Calu3 (cell line): ENCODE measurements at regions not wholly inside any gene's neighbourhood (a gene's known extent, or its start where the extent isn't known, plus 50 kb on each side); places are given as distances from the start of the nearest gene placed in this dataset.

Experiments used
- BruUV-seq: library from RNA; stranded (reverse); fragments of 400-500 nt; replicated peaks from 2 replicates; lab custom pipeline; 2021; lab: Mats Ljungman, UMichigan
- CTCF ChIA-PET: fragments of 300-600 bp; sonication (Branson Sonifier 250); formaldehyde crosslinking; loops from one replicate; lab custom pipeline; 2022; ENCODE audit warnings: antibody characterized with exemption; lab: Charles Lee
- DNase-seq: peaks from one replicate; pipeline ENCODE4 v3.0.0; 2022
- H3K27ac Mint-ChIP-seq: one replicate; pipeline ENCODE4 v1.8.0; 2022; ENCODE audit warnings: mixed read lengths; ENCODE audit not compliant: unreplicated experiment
- H3K27me3 Mint-ChIP-seq: one replicate; pipeline ENCODE4 v1.8.0; 2022; ENCODE audit warnings: mixed read lengths; ENCODE audit not compliant: unreplicated experiment
- H3K36me3 Mint-ChIP-seq: one replicate; pipeline ENCODE4 v1.8.0; 2022; ENCODE audit warnings: mild to moderate bottlenecking, moderate library complexity, mixed read lengths; ENCODE audit not compliant: insufficient read depth, unreplicated experiment
- H3K4me1 Mint-ChIP-seq: one replicate; pipeline ENCODE4 v1.8.0; 2022; ENCODE audit warnings: mild to moderate bottlenecking, low read depth, mixed read lengths; ENCODE audit not compliant: unreplicated experiment
- H3K4me3 Mint-ChIP-seq: one replicate; pipeline ENCODE4 v1.8.0; 2022; ENCODE audit warnings: mild to moderate bottlenecking, low read depth, moderate library complexity, mixed read lengths; ENCODE audit not compliant: unreplicated experiment
- H3K9me3 Mint-ChIP-seq: one replicate; pipeline ENCODE4 v1.8.0; 2022; ENCODE audit warnings: low read depth, mixed read lengths; ENCODE audit not compliant: unreplicated experiment
- CTCF ChIP-seq: fragments of 200-600 bp; IDR thresholded peaks from one replicate; pipeline ENCODE4 v1.8.0; 2022; ENCODE audit warnings: antibody characterized with exemption; ENCODE audit not compliant: unreplicated experiment
- intact Hi-C: fragments of 100-400 bp; cut with micrococcal nuclease; formaldehyde crosslinking; loops from one replicate; pipeline ENCODE4 v1.10.0; 2022; ENCODE audit not compliant: unreplicated experiment

DNA sequence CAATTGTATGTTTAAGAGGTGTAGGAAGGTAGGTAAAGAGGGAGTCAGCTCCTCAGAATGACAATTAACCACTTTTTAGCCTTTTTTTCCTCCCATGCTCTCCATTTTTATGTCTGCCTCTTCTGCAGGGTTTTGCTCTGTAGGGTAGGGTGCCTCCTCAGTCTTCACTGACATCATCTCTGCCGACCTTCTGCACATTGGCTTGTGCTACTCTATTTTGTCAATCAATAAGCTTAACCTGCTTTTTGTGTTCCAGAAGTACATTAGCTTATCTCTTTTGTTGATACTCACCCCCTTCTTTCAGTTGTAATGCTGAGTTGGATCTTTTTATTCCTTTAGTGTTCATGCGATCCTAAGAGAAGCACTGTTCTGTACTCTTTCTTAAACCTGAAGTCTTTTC, 323.2 kb downstream of the RDH14 start:
- Mint-ChIP-seq H3K36me3 (no peaks in the 10 kb centered on the region), H3K9me3 (no peaks in the 10 kb centered on the region), H3K27me3 (peaks cover 11% of the 10 kb centered on the region), H3K4me1 (peaks cover 22% of the 10 kb centered on the region), H3K4me3 (no peak overlapping the region), H3K27ac (no peak overlapping the region)
- intact Hi-C loops = no loop called here
- CTCF ChIA-PET = no interaction called here
- no TSS peak for BruUV-seq
- no peak for DNase-seq
- no peak for TF ChIP-seq CTCF

DNA sequence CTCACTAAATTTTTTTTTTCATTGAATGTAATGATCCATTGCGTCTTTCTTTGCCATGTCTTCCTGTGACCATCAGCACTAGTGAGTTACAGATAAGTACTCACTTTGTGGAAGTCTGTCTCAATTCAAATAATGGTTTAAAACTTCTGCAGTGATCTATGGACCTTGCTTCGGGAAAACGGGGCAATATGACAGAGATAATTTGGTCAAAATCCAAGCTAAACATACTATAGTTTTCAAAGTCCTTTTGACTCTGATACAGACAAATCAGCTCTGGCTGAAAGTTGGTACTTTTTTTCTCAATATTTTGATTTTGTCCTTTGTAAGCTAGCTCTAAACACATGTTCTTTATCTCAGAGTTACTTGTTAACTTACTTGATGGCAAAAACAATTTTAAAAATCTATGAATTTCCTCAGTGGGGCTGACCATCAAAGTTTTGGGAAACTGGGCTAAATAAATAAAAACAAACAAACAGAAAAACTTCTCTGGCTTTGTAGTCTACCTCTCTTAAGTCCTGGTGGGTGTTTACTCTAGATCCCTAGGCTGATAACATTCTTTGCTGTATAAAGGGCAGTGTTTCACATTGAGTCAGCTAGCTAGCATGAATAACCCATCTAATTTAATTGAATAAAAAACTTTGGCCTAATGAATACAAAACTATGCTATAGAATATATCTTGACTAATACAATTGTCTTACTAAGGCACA, 327.6 kb downstream of the RDH14 start:
- Mint-ChIP-seq H3K27me3 (peaks cover 11% of the 10 kb centered on the region), H3K4me1 (peaks cover 22% of the 10 kb centered on the region), H3K36me3 (no peaks in the 10 kb centered on the region), H3K9me3 (no peaks in the 10 kb centered on the region), H3K4me3 (no peak overlapping the region), H3K27ac (no peak overlapping the region)
- intact Hi-C loops = no loop called here
- CTCF ChIA-PET = no interaction called here
- no TSS peak for BruUV-seq
- TF ChIP-seq CTCF = no peak
- no peak for DNase-seq

- no peaks in the 10 kb centered on the region for H3K36me3 Mint-ChIP-seq
- no peak for DNase-seq
- no peak overlapping the region for H3K4me3 Mint-ChIP-seq
- H3K9me3 Mint-ChIP-seq = peaks cover 1% of the 10 kb centered on the region
- TF ChIP-seq CTCF = no peak
- intact Hi-C loops = no loop called here
- H3K4me1 Mint-ChIP-seq = peaks cover 22% of the 10 kb centered on the region
- no peak overlapping the region for H3K27ac Mint-ChIP-seq
- BruUV-seq = no TSS peak
- H3K27me3 Mint-ChIP-seq = no peaks in the 10 kb centered on the region
- CTCF ChIA-PET = no interaction called here
Observed at GRCh38 chr2:18230668-18231067, 329.8 kb downstream of the RDH14 start.

- CTCF ChIA-PET = no interaction called here
- no peaks in the 10 kb centered on the region for H3K27me3 Mint-ChIP-seq
- no peak for TF ChIP-seq CTCF
- H3K27ac Mint-ChIP-seq = no peak overlapping the region
- no peak overlapping the region for H3K4me3 Mint-ChIP-seq
- no peak for DNase-seq
- H3K9me3 Mint-ChIP-seq = no peaks in the 10 kb centered on the region
- H3K36me3 Mint-ChIP-seq = no peaks in the 10 kb centered on the region
- intact Hi-C loops = loop anchor here (1.0 kb wide), 1 partner anchor 159 kb away; no protein-coding TSS in a partner anchor
- no peaks in the 10 kb centered on the region for H3K4me1 Mint-ChIP-seq
- BruUV-seq = no TSS peak
Observed at GRCh38 chr2:18219676-18220075, 340.8 kb downstream of the RDH14 start.
